ENCODE measurements at regions not wholly inside any gene's neighbourhood (a gene's known extent, or its start where the extent isn't known, plus 50 kb on each side); places are given as distances from the start of the nearest gene placed in this dataset.

DNA sequence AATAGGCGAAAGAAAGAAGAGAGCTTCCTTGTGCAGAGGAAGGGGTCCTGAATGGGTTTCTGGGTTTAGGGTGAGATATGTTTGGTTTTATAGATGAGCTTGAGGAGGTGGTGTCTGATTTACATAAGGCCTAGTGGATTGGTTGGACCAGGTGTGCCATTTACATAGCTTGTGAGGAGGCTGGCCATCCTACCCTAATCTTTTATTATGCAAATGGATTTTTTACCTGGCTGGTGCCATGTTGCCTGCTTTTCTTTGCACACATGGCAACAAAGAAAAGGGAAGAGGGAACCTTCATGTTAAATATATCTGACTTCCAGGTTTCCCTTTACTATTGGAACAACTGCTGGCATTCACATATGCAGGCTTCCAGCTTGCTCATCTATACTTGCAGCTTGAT, 585.3 kb downstream of the PTPRU start:
- DNase-seq (ENCODE audit: low spot score): peak; percentile 2
- Histone ChIP-seq H3K9me3 (ENCODE audit: control insufficient read depth in 4 of 4, low read length in 3 of 4) (no peaks in the 10 kb centered on the region), H3K4me1 (ENCODE audit: control insufficient read depth in 4 of 4, insufficient read depth in 4 of 4, low read length in 3 of 4) (no peaks in the 10 kb centered on the region), H3K9ac (ENCODE audit: low read depth in 1 of 2, low read length in 2 of 2) (no peak overlapping the region), H3K27ac (ENCODE audit: low read depth in 1 of 2, low read length in 2 of 2) (no peak overlapping the region), H3K27me3 (ENCODE audit: control insufficient read depth in 4 of 4, insufficient read depth in 4 of 4, low read length in 3 of 4) (peaks cover 0 to 6% (median 0%) of the 10 kb centered on the region in 4 donors), H3K4me3 (ENCODE audit: low read depth in 1 of 3, low read length in 3 of 3) (no peak overlapping the region), H3K36me3 (ENCODE audit: control insufficient read depth in 4 of 4, insufficient read depth in 3 of 4, low read depth in 1 of 4, low read length in 3 of 4) (no peaks in the 10 kb centered on the region)
- WGBS: 92% methylated on average over 1 of the region's 1 CpG
- TF ChIP-seq, protein P1, sequence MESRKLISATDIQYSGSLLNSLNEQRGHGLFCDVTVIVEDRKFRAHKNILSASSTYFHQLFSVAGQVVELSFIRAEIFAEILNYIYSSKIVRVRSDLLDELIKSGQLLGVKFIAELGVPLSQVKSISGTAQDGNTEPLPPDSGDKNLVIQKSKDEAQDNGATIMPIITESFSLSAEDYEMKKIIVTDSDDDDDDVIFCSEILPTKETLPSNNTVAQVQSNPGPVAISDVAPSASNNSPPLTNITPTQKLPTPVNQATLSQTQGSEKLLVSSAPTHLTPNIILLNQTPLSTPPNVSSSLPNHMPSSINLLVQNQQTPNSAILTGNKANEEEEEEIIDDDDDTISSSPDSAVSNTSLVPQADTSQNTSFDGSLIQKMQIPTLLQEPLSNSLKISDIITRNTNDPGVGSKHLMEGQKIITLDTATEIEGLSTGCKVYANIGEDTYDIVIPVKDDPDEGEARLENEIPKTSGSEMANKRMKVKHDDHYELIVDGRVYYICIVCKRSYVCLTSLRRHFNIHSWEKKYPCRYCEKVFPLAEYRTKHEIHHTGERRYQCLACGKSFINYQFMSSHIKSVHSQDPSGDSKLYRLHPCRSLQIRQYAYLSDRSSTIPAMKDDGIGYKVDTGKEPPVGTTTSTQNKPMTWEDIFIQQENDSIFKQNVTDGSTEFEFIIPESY (IDR thresholded peaks at IDR 0.05): no peak
- TF ChIP-seq FOXA2 (IDR thresholded peaks at IDR 0.05): no peak
- TF ChIP-seq EGR1 (IDR thresholded peaks at IDR 0.05; ENCODE audit: low read depth in 2 of 2): no peak
- no peak for TF ChIP-seq TAF1 (conservative IDR thresholded peaks at IDR 0.05)
- TF ChIP-seq GABPA (IDR thresholded peaks at IDR 0.05 in 1 of 2, conservative IDR thresholded peaks at IDR 0.05 in 1 of 2): no peak
- TF ChIP-seq, protein P2, sequence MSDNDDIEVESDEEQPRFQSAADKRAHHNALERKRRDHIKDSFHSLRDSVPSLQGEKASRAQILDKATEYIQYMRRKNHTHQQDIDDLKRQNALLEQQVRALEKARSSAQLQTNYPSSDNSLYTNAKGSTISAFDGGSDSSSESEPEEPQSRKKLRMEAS (IDR thresholded peaks at IDR 0.05): no peak
- TF ChIP-seq, protein P3, sequence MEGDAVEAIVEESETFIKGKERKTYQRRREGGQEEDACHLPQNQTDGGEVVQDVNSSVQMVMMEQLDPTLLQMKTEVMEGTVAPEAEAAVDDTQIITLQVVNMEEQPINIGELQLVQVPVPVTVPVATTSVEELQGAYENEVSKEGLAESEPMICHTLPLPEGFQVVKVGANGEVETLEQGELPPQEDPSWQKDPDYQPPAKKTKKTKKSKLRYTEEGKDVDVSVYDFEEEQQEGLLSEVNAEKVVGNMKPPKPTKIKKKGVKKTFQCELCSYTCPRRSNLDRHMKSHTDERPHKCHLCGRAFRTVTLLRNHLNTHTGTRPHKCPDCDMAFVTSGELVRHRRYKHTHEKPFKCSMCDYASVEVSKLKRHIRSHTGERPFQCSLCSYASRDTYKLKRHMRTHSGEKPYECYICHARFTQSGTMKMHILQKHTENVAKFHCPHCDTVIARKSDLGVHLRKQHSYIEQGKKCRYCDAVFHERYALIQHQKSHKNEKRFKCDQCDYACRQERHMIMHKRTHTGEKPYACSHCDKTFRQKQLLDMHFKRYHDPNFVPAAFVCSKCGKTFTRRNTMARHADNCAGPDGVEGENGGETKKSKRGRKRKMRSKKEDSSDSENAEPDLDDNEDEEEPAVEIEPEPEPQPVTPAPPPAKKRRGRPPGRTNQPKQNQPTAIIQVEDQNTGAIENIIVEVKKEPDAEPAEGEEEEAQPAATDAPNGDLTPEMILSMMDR (IDR thresholded peaks at IDR 0.05; ENCODE audit: low read depth, low read length, missing input control): no peak

DNA sequence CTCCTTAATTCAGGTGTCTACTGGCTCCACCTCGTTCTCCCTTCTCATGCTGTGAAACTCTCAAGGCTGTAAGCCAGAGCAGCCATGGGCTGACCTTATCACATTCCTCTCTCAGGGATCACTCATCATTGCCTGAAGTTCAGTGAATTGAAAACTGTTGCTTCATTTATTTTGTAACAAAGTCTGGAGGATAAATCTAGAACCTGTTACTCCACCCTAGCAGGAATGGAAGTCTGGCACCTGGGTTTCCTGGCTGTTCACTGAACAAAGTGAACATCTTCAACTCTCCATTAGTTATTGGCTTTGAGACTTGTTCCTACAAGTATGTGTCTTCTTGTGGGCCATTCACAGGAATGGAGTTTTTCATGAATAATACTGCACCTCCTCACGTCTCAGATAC, 584.1 kb downstream of the PTPRU start:
- 45% methylated on average over 2 of the region's 2 CpGs for WGBS
- TF ChIP-seq FOXA2 (IDR thresholded peaks at IDR 0.05) (no peak), JUND (IDR thresholded peaks at IDR 0.05) (no peak), GABPA (IDR thresholded peaks at IDR 0.05 in 1 of 2, conservative IDR thresholded peaks at IDR 0.05 in 1 of 2) (no peak), RXRA (IDR thresholded peaks at IDR 0.05) (no peak), HNF4A (conservative IDR thresholded peaks at IDR 0.05) (no peak), HNF4G (IDR thresholded peaks at IDR 0.05) (no peak), NR2F2 (IDR thresholded peaks at IDR 0.05) (no peak), TAF1 (conservative IDR thresholded peaks at IDR 0.05) (no peak), EGR1 (IDR thresholded peaks at IDR 0.05; ENCODE audit: low read depth in 2 of 2) (no peak), RAD21 (IDR thresholded peaks at IDR 0.05) (no peak), FOXA1 (IDR thresholded peaks at IDR 0.05) (no peak), SP1 (IDR thresholded peaks at IDR 0.05) (no peak), YY1 (IDR thresholded peaks at IDR 0.05) (no peak)
- TF ChIP-seq, protein P4, sequence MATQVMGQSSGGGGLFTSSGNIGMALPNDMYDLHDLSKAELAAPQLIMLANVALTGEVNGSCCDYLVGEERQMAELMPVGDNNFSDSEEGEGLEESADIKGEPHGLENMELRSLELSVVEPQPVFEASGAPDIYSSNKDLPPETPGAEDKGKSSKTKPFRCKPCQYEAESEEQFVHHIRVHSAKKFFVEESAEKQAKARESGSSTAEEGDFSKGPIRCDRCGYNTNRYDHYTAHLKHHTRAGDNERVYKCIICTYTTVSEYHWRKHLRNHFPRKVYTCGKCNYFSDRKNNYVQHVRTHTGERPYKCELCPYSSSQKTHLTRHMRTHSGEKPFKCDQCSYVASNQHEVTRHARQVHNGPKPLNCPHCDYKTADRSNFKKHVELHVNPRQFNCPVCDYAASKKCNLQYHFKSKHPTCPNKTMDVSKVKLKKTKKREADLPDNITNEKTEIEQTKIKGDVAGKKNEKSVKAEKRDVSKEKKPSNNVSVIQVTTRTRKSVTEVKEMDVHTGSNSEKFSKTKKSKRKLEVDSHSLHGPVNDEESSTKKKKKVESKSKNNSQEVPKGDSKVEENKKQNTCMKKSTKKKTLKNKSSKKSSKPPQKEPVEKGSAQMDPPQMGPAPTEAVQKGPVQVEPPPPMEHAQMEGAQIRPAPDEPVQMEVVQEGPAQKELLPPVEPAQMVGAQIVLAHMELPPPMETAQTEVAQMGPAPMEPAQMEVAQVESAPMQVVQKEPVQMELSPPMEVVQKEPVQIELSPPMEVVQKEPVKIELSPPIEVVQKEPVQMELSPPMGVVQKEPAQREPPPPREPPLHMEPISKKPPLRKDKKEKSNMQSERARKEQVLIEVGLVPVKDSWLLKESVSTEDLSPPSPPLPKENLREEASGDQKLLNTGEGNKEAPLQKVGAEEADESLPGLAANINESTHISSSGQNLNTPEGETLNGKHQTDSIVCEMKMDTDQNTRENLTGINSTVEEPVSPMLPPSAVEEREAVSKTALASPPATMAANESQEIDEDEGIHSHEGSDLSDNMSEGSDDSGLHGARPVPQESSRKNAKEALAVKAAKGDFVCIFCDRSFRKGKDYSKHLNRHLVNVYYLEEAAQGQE (IDR thresholded peaks at IDR 0.05): no peak
- TF ChIP-seq, protein P2 (IDR thresholded peaks at IDR 0.05): no peak
- TF ChIP-seq, protein P3 (IDR thresholded peaks at IDR 0.05; ENCODE audit: low read depth, low read length, missing input control): no peak
- TF ChIP-seq, protein P1 (IDR thresholded peaks at IDR 0.05): no peak
- Histone ChIP-seq H3K27ac (ENCODE audit: low read depth in 1 of 2, low read length in 2 of 2) (no peak overlapping the region), H3K9ac (ENCODE audit: low read depth in 1 of 2, low read length in 2 of 2) (no peak overlapping the region), H3K36me3 (ENCODE audit: control insufficient read depth in 4 of 4, insufficient read depth in 3 of 4, low read depth in 1 of 4, low read length in 3 of 4) (no peaks in the 10 kb centered on the region), H3K27me3 (ENCODE audit: control insufficient read depth in 4 of 4, insufficient read depth in 4 of 4, low read length in 3 of 4) (peaks cover 0 to 6% (median 0%) of the 10 kb centered on the region in 4 donors), H3K9me3 (ENCODE audit: control insufficient read depth in 4 of 4, low read length in 3 of 4) (no peaks in the 10 kb centered on the region), H3K4me1 (ENCODE audit: control insufficient read depth in 4 of 4, insufficient read depth in 4 of 4, low read length in 3 of 4) (no peaks in the 10 kb centered on the region), H3K4me3 (ENCODE audit: low read depth in 1 of 3, low read length in 3 of 3) (no peak overlapping the region)
- no peak for DNase-seq (ENCODE audit: low spot score)
